Neural progenitor cell (in vitro differentiated cells): ENCODE measurements at regions not wholly inside any gene's neighbourhood (a gene's known extent, or its start where the extent isn't known, plus 50 kb on each side); places are given as distances from the start of the nearest gene placed in this dataset.

ENCODE experiments used
- CTCF ChIP-seq: fragments of 200-600 bp; sonication (generic); IDR thresholded peaks from 2 replicates; pipeline ENCODE4 v1.5.1; 2017; ENCODE audit warnings: antibody characterized with exemption, mild to moderate bottlenecking
- EZH2 ChIP-seq: fragments of 200-600 bp; sonication (generic); IDR thresholded peaks from 2 replicates; pipeline ENCODE4 v1.6.1; 2017; ENCODE audit warnings: antibody characterized with exemption, mild to moderate bottlenecking, moderate library complexity

- TF ChIP-seq CTCF (no peak), EZH2 (no peak)
Observed at GRCh38 chr1:221066351-221067001, 187.2 kb downstream of the HLX start.
